Lung microvascular endothelial cell (primary cell): ENCODE measurements at regions not wholly inside any gene's neighbourhood (a gene's known extent, or its start where the extent isn't known, plus 50 kb on each side); places are given as distances from the start of the nearest gene placed in this dataset.
"Not testable (repeated sequence)": the region's sequence is repeated elsewhere in the genome, so short reads cannot be mapped to it uniquely, and the experiment has no call there.

ENCODE experiments used
- DNase-seq, 2 donors: peaks; one replicate each; pipeline versions ENCODE4 v3.0.0 to v3.0.0-alpha.2; 2010; ENCODE audit warnings: low read depth in 2 of 2

DNA sequence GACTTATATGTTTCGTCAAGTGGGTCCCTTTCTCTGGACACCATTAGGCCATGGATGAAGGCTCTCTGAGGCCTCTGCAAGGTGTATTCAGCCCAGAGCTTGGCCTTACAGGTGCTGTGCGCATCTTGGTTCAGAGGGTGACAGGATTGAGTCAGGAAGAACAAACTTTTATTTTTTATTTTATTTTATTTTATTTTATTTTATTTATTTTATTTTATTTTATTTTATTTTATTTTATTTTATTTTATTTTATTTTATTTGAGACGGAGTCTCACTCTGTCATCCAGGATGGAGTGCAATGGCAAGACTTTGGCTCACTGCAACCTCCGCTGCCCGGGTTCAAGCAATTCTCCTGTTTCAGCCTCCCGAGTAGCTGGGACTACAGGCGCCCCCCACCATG lies 370.4 kb upstream of the CLNK start:
- not testable (repeated sequence) for DNase-seq

DNA sequence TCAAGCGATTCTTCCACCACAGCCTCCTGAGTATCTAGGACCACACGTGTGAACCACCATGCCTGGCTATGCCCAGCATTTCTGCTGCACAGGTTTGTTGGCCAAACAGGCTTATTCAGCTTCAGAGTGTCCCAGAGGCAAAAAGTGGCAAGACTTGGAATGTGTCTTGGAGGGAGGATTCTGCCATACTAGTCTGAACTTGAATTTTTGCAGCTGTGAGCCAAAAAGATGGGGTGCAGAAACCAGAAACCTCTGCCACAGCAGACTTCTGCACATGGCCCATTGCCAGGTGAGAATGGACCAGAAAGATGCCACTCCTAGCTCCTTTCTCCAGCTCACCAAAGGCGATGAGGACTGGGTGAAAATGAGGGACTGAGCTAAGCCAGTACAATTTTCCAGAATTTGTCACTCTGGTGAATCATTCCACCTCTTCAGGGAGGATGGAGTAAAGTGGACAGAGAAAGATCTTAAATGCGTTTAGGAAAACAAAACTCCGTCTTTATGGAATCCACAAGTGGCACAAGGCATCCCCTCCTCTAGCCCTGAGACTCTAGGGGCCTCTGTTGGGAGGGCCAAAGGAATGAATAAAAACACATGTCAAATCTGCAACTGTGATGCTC lies 369.1 kb upstream of the CLNK start:
- DNase-seq, result no peak

DNA sequence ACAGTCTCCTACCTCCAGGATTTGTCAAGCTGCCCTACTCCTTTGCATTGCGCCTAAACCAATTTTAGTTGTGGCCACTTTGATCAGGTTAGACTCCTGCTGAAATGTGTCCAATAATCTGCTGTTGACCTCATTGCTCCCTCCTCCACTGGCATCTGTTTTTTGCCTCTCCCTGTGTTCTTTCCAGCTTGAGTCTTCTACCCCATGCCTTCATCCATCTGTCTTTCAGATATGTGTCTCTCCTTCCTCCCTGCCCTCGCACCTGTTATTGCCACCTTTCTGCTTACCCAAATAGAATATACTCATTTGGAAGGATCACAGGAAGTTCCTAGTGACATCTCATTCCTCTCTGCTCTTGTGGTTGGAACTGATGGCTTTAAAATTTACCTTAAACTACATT lies 366.6 kb upstream of the CLNK start:
- no peak for DNase-seq

DNA sequence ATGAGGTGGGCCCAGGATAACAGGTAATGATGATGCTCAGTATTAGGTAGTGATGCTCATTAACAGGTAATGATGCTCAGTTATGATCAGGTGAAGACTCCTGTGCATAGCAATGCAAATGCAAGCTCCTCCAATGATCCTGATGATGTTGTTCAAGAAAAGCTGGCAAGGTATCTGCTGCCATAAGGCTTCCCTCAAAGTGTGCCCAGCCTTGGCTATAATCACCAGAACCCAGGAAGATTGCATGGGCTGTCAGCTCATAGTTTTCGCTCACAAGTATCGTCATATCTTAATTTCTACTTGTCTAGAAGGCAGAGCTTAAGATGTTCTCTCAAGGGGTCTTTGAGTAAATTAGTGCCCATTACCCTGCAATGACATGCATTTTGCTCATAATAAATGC lies 366.2 kb upstream of the CLNK start:
- no peak for DNase-seq

DNA sequence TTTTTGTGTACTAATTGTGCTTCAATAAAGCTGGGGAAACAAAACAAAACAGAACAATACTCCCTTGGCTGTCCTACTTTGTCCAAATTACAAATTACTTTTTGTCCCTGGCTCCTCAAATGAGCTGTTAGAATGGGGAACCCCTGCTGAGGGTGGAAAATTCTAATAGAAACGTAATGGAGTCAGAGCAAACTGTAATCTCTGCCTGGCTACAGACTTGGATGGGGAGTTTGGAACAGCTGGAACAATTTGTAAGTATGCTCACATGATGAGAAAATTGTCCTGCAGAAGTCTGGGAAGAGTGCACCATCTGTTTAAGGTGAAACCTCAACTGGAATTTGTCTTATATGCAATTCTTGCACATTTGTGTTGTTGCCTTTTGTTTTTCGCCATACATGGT lies 364.4 kb upstream of the CLNK start:
- no peak for DNase-seq

DNA sequence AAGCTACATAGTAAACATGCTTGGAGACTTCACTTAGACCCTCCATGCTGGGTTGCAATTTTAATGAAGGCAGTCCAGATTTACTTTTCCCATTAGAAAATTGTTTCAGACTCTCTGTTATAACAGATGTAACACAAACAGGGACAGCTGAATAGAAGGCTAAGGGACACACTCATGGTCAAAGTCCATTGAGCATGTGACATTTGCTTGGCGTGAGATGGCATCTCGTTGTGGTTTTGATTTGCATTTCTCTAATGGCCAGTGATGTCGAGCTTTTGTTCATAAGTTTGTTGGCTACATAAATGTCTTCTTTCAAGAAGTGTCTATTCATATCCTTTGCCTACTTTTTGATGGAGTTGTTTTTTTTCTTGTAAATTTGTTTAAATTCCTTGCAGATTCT lies 358.2 kb upstream of the CLNK start:
- no peak for DNase-seq

DNA sequence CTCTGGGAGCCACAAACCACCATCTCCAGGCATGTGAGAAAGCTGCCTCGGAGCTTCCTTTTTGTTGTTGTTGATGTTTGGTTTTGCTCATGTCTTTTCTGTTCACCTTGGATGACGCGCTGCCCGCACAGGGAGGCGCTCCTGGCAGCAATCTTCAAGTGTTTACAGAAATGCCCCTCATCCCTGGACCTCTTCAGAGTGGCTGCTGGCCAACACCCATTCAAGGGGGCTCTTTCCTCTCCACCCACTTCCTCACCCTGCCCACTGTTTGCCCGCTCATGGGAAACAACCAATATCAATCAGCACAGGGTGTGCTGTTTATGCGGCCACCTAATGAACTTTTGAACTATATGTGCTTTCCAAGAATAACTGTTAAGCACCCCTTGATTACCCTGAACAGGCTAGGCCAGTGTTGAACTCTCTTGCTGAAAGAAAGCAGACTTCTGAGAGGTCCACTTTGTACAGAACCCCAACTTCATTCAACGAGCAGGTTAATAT lies 355.1 kb upstream of the CLNK start:
- no peak for DNase-seq

DNA sequence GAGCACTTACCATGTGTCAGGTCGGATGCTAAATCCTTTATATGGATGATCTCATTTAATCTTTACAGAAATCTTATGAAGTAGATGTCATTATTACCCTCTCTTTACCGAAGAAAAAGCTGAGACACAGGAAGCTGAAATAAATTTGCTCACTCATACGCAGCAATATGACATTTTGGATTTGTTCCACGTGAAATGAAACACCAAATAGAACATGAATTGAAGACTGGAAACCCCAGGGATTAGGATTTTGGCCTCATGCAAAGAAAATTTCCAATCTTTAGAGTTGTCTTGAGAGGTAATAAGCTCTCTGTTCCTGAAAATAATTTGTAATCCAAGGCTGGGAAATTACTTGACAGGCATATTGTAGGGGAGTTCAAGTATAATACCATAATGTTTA lies 354.4 kb upstream of the CLNK start:
- DNase-seq, result no peak

DNA sequence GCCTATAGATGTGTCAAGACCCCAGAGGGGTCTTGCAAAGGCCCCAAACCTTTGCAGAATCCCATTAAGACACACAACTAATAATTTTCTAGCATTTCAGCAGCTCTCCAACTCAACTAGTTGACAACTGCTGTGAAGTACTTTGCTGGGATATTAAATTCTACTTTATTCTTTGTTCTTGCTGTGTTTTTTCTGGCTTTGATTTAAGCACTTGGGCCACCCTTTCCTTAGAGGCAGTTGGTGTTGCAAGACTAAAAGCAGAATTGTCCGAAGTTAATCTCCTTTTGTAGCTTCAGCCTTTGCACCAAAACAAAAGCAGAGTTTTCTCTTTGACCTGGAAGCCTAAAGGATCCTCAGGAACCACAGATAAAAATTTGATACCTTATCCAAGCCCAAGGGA lies 353.1 kb upstream of the CLNK start:
- no peak for DNase-seq

DNA sequence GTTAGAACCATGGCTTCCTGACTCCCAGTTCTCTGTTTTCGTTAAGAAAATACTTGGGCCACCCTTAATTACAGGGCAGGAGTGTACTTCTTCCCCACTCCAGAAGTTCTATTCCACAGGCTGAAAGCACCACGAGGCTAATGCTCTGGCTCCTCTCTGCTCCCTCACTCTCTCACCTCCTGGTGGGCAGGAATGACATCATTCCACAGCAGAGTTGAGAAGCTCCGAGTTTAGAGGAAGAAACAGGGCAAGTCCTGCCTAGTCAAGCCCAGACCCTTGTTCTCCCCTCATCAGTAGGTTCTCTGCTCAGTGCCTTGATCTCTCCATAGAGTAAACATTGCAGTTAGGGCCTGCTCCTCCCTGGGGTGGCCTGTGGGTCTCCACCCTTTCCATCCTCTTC lies 343.8 kb upstream of the CLNK start:
- DNase-seq, result no peak

DNA sequence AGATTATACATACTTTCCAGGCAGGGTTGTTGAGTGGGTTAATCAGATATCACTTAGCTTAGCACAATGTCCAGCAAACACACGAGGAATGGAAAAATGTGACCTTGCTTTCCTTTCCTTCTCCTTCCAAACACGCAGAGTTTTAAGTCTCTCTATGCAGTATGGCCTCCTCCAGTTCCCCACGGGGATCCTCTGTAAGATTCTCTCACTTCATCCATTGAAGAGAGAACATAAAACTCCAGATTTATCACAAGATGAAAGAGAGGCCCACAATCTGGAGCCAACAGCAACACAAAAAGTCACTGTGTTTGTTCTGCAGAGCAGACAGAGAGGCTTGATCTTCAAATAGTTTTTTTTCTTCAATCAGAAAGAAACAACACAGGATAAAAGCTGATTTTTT lies 336.8 kb upstream of the CLNK start:
- DNase-seq, result no peak

DNA sequence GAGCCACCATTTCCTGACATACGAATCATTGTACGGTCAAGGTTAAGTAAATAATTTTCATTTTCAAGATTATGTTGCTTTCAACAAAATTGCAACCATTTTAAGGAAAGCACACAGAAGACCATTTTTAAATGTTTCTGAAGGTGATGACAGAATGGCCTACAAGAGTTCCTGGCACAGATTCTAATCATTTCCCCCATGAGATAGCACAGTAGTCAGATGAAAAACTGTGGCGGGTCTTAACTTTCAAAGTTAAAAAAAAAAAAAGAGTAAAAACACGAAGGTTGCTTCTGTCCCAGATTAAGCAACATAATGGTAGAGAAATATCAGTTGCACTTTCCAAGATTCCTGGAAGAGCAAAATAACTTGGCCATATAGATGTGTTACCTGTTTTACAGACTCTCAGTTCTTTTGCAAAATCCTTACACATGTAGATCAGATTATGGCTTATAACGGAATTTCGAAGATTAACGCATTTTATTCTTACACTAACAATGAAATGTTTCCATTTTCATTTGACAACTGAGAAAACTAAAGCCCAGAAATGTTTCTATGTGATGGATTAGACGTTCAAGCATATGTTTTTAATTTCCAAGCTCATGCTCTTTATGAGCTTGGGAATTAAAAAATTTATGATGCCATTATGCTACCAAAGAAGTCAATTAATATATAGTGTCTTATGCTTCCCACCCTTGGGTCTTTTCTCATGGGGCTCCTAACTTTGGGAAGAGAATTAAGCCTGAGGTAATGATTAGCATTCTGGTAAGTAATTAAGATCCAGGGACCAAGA lies 335.1 kb upstream of the CLNK start:
- DNase-seq, result no peak

DNA sequence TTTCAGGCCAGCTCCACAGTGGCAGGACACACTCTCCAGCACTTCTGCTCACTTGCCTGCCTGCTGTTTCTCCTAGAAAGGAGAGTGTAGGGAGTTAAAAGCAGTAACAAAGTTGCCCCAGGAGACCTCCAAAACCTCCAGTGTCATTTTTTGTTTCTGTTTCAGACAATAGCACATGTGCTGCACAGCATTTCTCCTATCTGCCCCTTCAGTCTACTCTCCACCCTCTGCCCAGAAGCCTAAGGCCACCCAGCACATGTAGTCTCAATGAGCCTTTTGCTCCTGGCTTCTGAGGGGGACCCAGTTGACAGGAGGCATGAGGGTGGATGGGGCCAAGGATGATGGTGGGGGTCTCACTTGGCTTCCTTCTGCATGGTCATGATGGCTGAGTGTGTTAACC lies 329.6 kb upstream of the CLNK start:
- DNase-seq, result no peak

DNA sequence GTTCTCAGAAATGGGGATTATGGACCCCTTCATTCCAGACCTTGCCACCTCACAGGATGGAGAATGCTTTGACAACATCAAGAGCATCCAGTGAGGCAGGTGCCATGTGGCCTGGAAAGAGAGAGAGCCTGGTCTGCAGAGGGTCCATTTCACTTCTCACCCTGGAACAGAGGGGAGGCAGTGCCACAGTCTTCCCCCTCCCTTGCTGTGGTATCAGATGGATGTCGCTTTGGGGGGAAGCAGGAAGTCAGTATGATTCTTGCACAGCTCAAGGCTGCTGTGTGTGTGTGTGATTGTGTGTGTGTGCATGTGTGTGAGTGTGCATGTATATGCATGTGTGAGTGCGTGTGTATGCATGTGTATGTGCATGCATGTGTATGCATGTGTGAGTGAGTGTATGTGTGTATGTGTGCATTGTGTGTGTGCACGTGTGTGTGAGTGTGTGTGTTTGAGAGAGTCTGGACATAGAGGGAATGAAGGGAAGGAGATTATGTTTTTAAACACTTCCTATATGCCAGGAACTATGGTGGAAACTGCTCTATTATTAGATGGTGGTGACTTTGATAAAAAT lies 328.6 kb upstream of the CLNK start:
- no peak for DNase-seq

DNA sequence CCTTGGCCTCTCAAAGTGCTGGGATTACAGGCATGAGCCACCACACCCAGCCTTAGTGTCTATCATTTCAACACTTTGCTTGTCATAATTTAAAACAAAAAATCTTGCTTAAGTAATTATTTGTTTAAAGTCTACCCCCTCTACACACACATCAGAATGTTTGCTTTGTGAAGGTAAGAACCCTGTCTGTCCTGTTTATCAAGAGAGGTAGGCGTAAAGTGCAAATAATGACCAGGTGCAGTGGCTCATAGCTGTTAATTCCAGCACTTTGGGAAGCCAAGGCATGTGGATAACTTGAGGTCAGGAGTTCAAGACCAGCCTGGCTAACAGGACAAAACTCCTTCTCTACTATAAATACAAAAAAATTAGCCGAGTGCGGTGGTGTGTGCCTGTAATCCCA lies 326.7 kb upstream of the CLNK start:
- no peak for DNase-seq

DNA sequence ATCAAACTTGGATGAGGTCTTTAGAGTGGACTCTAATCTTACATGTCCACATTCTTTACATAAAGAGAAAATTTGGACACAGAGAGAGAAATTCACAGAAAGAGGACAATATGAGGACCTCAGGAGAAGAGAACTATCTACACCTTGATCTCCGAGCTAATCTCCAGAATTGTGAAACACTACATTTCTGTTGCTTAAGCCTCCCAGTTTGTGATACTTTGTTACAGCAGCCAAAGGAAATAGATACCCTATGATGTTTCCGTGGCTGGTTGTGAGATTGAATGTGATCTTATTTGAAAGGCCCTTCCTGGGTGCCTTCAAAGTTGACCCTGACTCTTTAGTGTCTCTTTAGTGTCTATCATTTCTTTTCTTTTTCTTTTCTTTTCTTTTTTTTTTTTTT lies 326.1 kb upstream of the CLNK start:
- DNase-seq, result no peak

DNA sequence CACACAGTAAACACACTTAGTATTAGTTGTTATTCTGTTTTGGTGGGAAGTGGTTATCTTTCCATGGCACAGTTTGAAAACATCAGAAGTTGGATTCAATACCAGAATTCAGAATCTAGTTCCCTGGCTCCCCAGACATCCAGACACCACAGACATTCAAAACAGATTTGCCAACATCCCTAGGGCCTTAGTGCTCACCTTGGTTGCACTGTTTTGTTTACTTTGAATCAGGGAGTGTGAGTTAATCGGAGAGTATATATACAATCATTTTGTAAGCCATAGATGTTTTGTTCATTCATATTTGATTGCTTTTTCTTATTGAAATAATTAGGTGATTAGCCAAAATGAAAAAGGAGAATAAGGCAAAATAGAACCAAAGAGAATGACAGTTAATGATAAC lies 324.7 kb upstream of the CLNK start:
- no peak for DNase-seq

DNA sequence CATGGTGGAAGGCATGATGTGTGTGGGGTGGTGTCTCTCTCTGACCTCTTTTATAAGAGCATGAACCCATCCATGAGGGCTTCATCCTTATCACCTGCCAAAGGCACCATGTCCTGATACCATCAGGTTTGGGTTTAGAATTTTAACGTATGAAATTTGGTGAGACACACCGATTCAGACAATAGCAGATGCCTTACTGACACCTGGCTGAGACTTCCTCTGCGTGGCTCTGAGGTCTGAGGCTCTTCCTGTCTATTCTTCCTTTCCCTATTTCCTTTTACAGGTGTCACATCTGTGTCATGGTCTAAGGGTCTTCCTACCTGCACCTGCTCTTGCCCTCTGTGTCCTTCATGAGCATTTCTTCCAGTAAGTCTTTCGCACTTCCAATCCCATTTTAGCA lies 320.7 kb upstream of the CLNK start:
- no peak for DNase-seq

DNA sequence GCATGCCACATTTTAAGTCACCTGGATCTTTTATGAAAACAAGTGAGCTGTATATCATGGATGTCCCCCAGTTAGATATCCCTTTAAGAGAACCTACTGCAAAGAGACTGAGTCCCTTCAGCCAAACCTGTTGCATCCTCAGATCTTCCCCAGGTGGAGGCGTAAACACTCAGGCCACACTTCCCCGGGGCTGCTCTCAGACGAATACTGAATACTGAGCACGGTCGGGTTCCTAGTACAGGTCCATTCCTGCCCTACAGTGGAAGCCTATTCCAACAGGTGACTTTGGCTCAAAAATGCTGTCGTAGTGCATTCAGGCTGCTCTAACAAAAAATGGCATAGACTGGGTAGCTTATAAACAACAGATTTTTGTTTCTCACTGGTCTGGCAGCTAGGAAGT lies 320.2 kb upstream of the CLNK start:
- no peak for DNase-seq

DNA sequence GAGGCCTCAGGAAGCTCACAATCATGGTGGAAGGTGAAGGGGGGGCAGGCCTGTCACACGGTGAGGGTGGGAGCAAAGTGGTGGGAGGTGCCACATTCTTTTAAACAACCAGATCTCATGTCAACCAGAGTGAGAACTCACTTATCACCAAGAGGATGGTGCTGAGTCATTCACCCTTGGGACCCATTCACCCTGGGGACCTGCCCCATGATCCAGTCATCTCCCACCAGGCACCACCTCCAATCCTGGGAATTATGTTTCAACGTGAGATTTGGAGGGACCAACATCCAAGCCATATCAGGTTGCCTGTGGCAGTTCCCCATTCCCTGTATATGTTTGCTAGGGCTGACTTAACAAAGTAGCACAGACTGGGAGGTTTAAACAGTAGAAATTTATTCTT lies 318.4 kb upstream of the CLNK start:
- DNase-seq, result no peak

DNA sequence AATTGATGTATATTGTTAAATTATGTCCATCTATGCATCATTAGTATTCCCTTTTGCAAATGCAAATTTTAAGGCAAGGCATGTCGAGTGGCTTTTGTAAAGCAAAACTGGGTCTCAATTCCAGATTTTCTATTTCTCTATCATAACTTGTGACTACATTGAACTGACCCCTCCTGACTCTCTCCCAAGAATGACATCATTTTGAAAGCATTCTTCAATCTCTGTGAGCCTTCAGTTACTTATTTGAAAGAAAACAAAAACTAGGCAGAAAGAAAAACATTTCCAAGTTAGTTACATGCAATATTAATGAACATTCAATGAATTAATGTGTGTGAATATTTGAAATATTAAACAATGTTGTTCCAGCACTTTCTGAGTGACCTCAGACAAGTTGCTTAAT lies 314.3 kb upstream of the CLNK start:
- DNase-seq, result no peak

DNA sequence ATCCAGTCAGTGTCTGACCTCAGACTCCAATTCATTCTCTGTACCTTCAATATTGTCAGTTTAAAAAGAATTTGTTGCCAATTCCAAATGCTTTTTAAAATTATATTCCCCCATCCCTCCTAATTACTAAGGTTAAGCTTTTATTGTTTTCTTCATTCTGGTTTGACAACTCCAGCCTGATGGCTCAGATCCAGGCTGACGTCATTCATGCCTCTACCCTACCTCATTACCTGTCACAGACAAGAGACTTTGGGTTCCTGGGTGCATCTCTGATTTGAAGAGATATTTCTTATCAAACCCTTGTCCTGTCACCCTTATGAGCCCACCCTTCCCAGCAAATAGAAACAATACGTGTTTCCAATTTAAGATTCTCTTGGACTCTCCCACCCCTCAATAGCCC lies 300.2 kb upstream of the CLNK start:
- no peak for DNase-seq
